H54 (cell line): ENCODE measurements at regions not wholly inside any gene's neighbourhood (a gene's known extent, or its start where the extent isn't known, plus 50 kb on each side); places are given as distances from the start of the nearest gene placed in this dataset.
A peak's percentile ranks its signal among the peaks of the same experiment; 100 is the strongest.
"Not testable (repeated sequence)": the region's sequence is repeated elsewhere in the genome, so short reads cannot be mapped to it uniquely, and the experiment has no call there.

Source experiments
- DNase-seq: peaks from one replicate; pipeline ENCODE4 v3.0.0; 2011; ENCODE audit warnings: low spot score, mixed read lengths; ENCODE audit not compliant: insufficient read length
- FAIRE-seq: peaks from 3 replicates; lab custom pipeline; 2011; peaks lifted over from hg19 to GRCh38; lab: Jason Lieb, UNC
- POLR2A ChIP-seq: IDR thresholded peaks from 2 replicates; pipeline ENCODE4 v1.6.1; 2011; ENCODE audit warnings: low read depth, mild to moderate bottlenecking, low read length

- no peak for TF ChIP-seq POLR2A
- FAIRE-seq (no peak), DNase-seq (no peak)
Observed at GRCh38 chr10:64771253-64772050, 1250.3 kb downstream of the REEP3 start.

- FAIRE-seq (no peak), DNase-seq (no peak)
- no peak for TF ChIP-seq POLR2A
Observed at GRCh38 chr10:64773357-64773756, 1252.2 kb downstream of the REEP3 start.

- DNase-seq, FAIRE-seq: not testable (repeated sequence)
Observed at GRCh38 chr10:64784451-64784850, 1263.2 kb downstream of the REEP3 start.

GRCh38 chr10:64785816-64786215 lies 1264.6 kb downstream of the REEP3 start:
- DNase-seq (no peak), FAIRE-seq (no peak)
- no peak for TF ChIP-seq POLR2A

DNA sequence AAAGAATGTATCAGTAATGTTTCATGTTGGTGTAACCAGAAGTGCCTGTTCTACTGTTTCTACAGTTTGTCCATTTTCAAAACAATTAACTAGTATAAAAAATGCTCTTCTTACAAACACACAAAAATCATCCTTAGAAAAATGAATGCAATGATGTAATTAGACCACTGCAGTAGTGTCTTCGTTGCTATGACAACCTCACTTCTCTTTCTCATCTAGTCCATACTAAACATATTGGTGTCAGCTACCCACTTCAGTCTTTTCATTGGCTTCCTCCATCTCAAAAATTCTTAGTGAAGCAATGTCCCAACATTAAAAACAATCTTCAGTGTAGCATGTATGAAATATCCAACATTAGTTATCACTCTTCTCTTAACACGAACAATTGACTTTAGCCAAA lies 1265.8 kb downstream of the REEP3 start:
- no peak for FAIRE-seq
- no peak for DNase-seq
- no peak for TF ChIP-seq POLR2A

- DNase-seq (no peak), FAIRE-seq (peak; percentile 76)
- TF ChIP-seq POLR2A, result no peak
Observed at GRCh38 chr10:64795847-64796246, 1274.6 kb downstream of the REEP3 start.

GRCh38 chr10:64798297-64798696 lies 1277.1 kb downstream of the REEP3 start:
- no peak for FAIRE-seq

DNA sequence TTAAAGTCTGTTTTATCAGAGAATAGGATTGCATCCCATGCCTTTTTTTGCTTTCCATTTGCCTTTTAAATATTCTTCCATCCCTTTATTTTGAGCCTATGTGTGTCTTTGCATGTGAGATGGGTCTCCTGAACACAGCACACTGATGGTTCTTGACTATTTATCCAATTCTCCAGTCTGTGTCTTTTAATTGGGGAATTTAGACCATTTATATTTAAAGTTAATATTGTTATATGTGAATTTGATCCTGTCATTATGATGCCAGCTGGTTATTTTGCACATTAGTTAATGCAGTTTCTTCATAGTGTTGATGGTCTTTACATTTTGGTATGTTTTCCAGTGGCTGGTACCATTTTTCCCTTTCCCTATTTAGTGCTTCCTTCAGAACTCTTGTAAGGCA lies 1287.0 kb downstream of the REEP3 start:
- not testable (repeated sequence) for FAIRE-seq, DNase-seq

More at GRCh38 chr10:64798297-64798696, 1277.1 kb downstream of the REEP3 start:
- TF ChIP-seq POLR2A, result no peak
- DNase-seq, result no peak

DNA sequence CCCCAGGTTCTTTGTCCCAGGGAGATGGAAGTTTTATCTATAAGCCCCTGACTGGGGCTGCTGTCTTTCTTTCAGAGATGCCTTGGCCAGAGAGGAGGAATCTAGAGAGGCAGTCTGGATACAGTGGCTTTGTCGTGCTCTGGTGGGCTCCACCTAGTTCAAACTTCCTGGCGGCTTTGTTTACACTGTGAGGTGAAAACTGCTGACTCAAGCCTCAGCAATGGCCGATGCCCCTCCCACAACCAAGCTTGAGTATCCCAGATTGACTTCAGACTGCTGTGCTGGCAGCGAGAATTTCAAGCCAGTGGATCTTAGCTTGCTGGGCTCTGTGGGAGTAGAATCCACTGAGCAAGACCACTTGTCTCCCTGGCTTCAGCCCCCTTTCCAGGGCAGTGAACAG lies 1288.8 kb downstream of the REEP3 start:
- not testable (repeated sequence) for DNase-seq
- peak; percentile 81 for FAIRE-seq

GRCh38 chr10:64813391-64813790 lies 1292.2 kb downstream of the REEP3 start:
- no peak for TF ChIP-seq POLR2A
- DNase-seq (no peak), FAIRE-seq (no peak)

GRCh38 chr10:64814201-64814600 lies 1293.0 kb downstream of the REEP3 start:
- FAIRE-seq (no peak), DNase-seq (no peak)
- no peak for TF ChIP-seq POLR2A

GRCh38 chr10:64829888-64830412 lies 1308.7 kb downstream of the REEP3 start:
- FAIRE-seq, result no peak
- TF ChIP-seq POLR2A, result no peak

DNA sequence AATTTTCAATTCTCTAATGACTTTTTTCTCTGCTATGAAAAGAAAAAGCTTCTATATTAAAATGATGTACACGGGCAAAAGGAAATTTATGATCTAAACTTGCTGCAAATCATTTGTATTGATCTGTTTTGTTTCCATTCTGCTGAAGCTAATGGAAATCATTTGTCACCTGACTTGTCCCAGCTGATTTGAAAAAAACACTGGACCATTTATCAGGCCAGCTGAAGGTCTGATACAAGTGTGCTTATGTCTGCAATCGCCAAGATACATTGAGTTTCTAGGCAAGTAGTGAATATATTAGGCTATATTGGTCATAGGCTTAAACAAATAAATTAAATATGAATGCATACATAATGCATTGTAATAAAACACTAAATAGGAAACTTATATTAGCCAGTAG lies 1309.7 kb downstream of the REEP3 start:
- DNase-seq (no peak), FAIRE-seq (no peak)
- no peak for TF ChIP-seq POLR2A

More at GRCh38 chr10:64829888-64830412, 1308.7 kb downstream of the REEP3 start:
- no peak for DNase-seq

DNA sequence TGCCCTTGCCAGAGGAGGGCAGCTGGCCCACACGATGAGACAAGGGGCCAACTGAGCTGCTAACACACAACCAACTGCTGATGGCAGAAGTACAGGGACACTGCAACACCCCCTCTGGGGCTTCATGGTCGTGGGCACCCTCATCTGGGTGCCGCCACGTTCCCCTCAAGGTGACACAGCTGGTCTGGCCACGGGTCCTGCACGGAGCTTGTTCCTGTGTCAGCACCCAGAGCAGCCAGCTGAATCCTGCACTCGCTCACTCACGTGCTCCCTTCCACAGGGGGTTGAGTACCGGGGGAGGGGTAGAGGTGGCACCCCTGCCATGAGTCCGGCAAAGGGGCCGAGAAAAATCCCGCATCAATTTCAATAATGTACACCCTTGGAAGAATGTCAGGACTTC lies 1319.1 kb downstream of the REEP3 start:
- DNase-seq, result no peak
- TF ChIP-seq POLR2A, result no peak
- FAIRE-seq, result no peak

DNA sequence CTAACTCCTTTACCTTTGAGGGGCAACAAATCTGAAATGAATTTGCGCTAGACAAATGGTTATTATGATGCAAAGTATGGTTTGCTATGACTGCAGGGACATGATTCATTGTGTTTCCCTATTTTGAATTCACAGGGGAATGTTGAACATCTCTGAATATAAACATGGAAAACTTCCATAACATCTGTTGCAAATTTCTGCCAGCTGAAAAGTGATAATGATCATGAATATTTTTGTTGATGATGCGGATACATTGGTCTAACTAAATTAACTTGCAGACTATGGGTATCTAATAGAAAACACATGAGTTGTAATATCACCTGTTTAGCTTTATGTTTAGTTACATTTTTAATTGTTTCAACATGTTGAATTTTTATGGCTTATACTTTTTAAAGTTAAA lies 1325.5 kb downstream of the REEP3 start:
- DNase-seq (no peak), FAIRE-seq (peak; percentile 27)
- TF ChIP-seq POLR2A, result no peak

GRCh38 chr10:64855941-64856340 lies 1334.7 kb downstream of the REEP3 start:
- FAIRE-seq, result no peak
- DNase-seq, result no peak
- TF ChIP-seq POLR2A, result no peak
